ENCODE measurements at regions not wholly inside any gene's neighbourhood (a gene's known extent, or its start where the extent isn't known, plus 50 kb on each side); places are given as distances from the start of the nearest gene placed in this dataset.

DNA sequence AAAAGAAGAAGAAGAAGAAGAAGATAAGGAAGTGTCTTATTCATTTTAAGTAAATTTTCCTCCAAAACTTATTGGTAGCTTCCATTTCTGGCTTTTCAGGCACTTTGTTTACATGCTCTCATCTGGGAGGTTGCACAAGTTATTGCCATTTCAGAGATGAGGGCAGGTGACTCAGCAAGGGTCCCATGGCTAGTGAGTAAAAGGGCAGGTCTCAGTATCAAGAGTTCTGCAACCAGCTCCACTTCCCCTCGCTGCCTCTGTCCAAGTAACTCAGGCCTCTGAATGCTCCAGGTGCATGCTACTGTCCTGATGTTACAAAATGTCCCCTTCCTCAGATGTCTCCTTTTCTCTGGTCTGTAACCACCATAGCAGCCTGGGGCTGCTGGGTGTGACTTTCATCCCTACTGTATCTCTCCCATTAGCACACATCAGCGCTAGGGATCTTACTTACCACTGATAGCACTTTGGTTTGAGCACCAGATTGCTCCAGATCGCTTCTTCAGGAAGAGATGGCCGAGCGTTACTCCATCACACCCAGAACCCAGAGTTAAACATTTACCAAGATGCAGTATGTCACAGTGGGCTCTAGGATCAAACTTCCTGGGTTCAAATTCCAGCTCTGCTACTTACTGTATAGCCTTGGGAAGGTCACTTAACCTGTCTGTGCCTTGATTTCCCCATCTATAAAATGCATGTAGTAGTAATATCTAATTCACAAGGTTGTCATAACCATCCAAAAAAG is 57.4 kb upstream of the LAPTM4A start:
- DNase-seq = no peak

DNA sequence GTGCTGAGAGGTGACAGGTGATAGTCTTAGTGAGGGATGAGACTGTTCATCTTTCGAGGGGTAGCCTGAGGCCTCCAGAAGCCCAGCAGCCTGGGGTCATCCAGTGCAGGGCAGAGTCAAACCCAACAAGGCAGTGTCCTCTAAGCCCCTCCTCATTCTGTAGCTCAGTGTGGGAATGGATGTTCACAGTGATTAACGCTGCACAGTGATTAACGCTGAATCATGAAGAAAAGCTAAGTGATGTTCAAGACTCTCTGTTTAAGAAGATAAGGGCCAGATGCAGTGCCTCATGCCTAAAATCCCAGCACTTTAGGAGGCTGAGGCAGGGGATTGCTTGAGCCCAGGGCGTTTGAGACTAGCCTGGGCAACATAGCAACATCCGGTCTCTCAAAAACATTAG is 56.3 kb upstream of the LAPTM4A start:
- DNase-seq = no peak

DNA sequence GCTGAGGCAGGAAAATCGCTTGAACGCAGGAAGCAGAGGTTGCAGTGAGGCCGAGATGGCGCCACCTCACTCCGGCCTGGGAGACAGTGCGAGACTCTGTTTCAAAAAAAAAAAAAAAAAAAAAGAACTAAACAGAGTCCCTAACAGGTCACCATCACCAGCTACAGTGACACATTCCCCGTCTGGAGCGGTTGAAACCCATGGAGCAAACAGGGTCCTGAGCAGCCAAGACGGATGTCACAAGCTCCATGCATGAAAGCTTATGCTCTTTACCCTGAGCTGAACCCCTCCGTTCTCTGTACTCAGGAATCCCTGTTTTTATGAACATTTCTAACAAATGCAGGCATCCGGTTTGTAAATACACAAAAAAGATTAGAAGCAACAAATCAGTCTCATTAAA is 55.9 kb upstream of the LAPTM4A start:
- DNase-seq = no peak

DNA sequence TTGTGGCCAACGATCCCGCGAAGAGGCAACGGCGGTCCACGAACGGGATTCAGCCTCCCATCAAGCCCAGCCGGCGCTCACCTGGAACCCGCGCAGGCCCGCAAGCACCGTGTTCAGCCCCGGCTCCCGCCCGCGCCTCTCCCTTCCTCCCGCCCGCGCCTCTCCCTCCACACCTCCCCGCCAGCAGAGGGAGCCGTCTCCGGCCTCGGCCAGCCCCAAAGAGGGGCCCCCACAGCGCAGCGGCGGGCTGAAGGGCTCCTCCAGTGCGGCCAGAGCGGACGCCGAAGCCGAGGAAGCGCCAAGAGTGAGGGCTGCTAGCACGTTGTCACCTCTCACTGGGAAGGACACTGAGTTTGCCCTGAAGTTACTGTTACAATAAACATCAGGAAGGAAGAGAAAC is 55.3 kb upstream of the LAPTM4A start:
- peak; percentile 30 for DNase-seq

DNA sequence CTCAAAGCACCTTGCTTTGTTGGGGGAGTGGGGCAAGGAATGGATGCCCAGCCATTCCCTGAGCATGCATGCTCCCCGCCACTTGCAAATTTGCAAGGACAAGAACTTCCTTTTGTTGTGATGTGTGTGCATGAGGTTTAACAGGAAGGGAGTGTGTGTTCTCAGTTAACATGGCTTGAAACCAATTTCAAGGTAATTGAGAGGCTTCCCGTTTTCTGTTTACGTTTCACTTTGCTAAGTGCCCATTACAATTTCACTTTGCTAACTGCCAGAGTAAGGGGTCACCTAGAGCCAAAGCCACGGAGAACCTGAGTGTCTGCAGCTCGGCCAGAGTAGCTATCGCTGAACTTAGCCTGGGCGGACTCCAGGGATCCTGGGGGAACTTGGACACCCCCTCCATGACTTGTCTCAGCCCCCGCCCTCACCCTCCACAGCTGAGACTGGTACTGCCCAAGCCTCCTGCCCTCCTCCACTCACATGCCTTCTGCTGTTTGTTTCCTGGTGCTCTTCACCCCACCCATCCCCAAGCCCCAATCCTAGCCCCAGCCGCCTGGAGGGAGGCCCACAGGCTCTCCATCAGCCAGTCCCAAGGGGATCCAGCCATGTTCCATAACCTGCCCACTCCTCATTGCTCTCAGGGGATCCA is 53.6 kb upstream of the LAPTM4A start:
- DNase-seq = no peak

DNA sequence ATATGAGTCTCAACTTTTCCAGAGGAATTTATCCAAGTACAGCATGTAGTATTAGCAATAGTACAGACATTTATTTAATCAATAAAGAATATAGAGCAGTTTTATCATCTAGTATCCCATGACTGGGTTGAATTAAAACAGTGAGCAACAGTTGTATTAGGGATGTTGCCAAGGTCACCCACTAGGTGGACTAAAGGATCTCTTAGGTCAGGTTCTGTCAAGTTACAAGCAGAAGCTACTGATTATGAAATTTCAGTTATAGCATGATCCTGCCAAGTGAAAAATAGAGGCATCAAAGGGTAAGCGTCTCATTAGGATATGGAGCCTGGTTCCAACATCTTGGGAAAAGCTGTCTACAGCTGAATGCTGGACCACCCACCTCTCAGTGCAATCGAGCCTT is 52.1 kb upstream of the LAPTM4A start:
- DNase-seq = no peak

All from activated CD4-positive, alpha-beta T cell treated with anti-CD3 and anti-CD28 coated beads, Interleukin-2, Interleukin-6, amounts not matched to agents 100 ng/mL and 50 ng/mL, durations not matched to agents 16 hours and 8 hours (primary cell).